ENCODE measurements at regions not wholly inside any gene's neighbourhood (a gene's known extent, or its start where the extent isn't known, plus 50 kb on each side); places are given as distances from the start of the nearest gene placed in this dataset.

GRCh38 chr22:25488244-25489020 is 76.0 kb upstream of the GRK3 start:
- Histone ChIP-seq H3K79me1 (replicated peaks; ENCODE audit: low read length, poor library complexity, severe bottlenecking) (no peaks in the 10 kb centered on the region), H3K14ac (ENCODE audit: low read length in 2 of 2) (no peak overlapping the region), H3K4me1 (ENCODE audit: control insufficient read depth, insufficient read depth, low read depth, low read length) (peaks cover 17% of the 10 kb centered on the region), H3K4ac (ENCODE audit: low read depth in 1 of 2, low read length in 2 of 2) (no peak overlapping the region), H3K27me3 (ENCODE audit: control insufficient read depth in 1 of 2, insufficient read depth in 1 of 2, low read length in 2 of 2) (peaks cover 0 to 46% of the 10 kb centered on the region in 2 experiments), H2AFZ (ENCODE audit: low read depth, low read length) (no peak overlapping the region), H2AK5ac (ENCODE audit: low read length, severe bottlenecking) (no peak overlapping the region), H2BK120ac (ENCODE audit: low read depth, low read length) (no peak overlapping the region), H3K36me3 (ENCODE audit: control insufficient read depth in 1 of 2, insufficient read depth in 2 of 2, low read depth in 1 of 2, low read length in 2 of 2) (peaks cover 7 to 23% of the 10 kb centered on the region in 2 experiments), H3K4me2 (ENCODE audit: low read length, poor library complexity, severe bottlenecking) (no peak overlapping the region), H3K9ac (ENCODE audit: low read length) (no peak overlapping the region), H4K91ac (ENCODE audit: low read length) (no peak overlapping the region), H3K23ac (ENCODE audit: low read length in 2 of 2) (no peak overlapping the region), H2BK12ac (ENCODE audit: low read length in 2 of 2) (no peak overlapping the region), H3K18ac (ENCODE audit: low read depth in 1 of 2, low read length in 2 of 2) (no peak overlapping the region), H2BK5ac (ENCODE audit: low read depth, low read length, poor library complexity, severe bottlenecking) (no peak overlapping the region), H3K27ac (ENCODE audit: low read length, poor library complexity, severe bottlenecking) (no peak overlapping the region), H3K9me3 (ENCODE audit: control insufficient read depth, low read length) (no peaks in the 10 kb centered on the region), H4K8ac (ENCODE audit: low read length) (no peak overlapping the region), H2BK15ac (ENCODE audit: low read depth, poor library complexity, severe bottlenecking) (peak overlapping the region; percentile 30), H3K4me3 (ENCODE audit: insufficient read depth in 1 of 2, low read depth in 1 of 2, low read length in 2 of 2) (no peak overlapping the region)
- WGBS: 11% methylated on average over 2 of the region's 3 CpGs
- peak; percentile 71 for DNase-seq

GRCh38 chr22:25489947-25490346 is 74.5 kb upstream of the GRK3 start:
- Histone ChIP-seq H3K23ac (ENCODE audit: low read length in 2 of 2) (no peak overlapping the region), H3K14ac (ENCODE audit: low read length in 2 of 2) (no peak overlapping the region), H3K9me3 (ENCODE audit: control insufficient read depth, low read length) (no peaks in the 10 kb centered on the region), H3K9ac (ENCODE audit: low read length) (no peak overlapping the region), H2BK15ac (ENCODE audit: low read depth, poor library complexity, severe bottlenecking) (no peak overlapping the region), H3K4me2 (ENCODE audit: low read length, poor library complexity, severe bottlenecking) (no peak overlapping the region), H3K4ac (ENCODE audit: low read depth in 1 of 2, low read length in 2 of 2) (no peak overlapping the region), H2BK120ac (ENCODE audit: low read depth, low read length) (no peak overlapping the region), H4K91ac (ENCODE audit: low read length) (no peak overlapping the region), H2AK5ac (ENCODE audit: low read length, severe bottlenecking) (no peak overlapping the region), H3K79me1 (replicated peaks; ENCODE audit: low read length, poor library complexity, severe bottlenecking) (no peaks in the 10 kb centered on the region), H2AFZ (ENCODE audit: low read depth, low read length) (no peak overlapping the region), H4K8ac (ENCODE audit: low read length) (no peak overlapping the region), H3K4me3 (ENCODE audit: insufficient read depth in 1 of 2, low read depth in 1 of 2, low read length in 2 of 2) (no peak overlapping the region), H2BK12ac (ENCODE audit: low read length in 2 of 2) (no peak overlapping the region), H2BK5ac (ENCODE audit: low read depth, low read length, poor library complexity, severe bottlenecking) (no peak overlapping the region), H3K36me3 (ENCODE audit: control insufficient read depth in 1 of 2, insufficient read depth in 2 of 2, low read depth in 1 of 2, low read length in 2 of 2) (peaks cover 0 to 12% of the 10 kb centered on the region in 2 experiments), H3K27ac (ENCODE audit: low read length, poor library complexity, severe bottlenecking) (no peak overlapping the region), H3K18ac (ENCODE audit: low read depth in 1 of 2, low read length in 2 of 2) (no peak overlapping the region), H3K4me1 (ENCODE audit: control insufficient read depth, insufficient read depth, low read depth, low read length) (peaks cover 17% of the 10 kb centered on the region), H3K27me3 (ENCODE audit: control insufficient read depth in 1 of 2, insufficient read depth in 1 of 2, low read length in 2 of 2) (peaks cover 0 to 49% of the 10 kb centered on the region in 2 experiments)
- WGBS: no CpG with 5 or more reads among the region's 1 CpG
- DNase-seq: no peak

DNA sequence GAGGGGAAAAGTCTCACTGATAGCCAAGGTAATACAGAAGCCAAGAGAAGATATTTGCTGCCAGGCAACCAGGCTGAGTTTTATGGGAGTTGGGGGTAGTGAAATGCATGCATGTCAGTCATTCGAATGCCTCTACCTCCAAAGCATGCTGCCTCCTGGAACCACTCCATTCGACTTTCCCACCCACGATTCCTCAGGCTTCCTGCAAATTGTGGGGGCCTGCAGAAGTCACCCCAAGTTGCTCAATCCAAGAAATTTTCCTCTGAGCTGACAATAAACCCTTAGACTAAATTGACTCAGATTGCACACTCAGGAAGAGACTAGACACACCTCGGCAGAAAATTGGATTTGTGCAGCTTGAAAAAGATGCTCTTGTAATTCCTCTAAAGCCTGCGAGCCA is 73.6 kb upstream of the GRK3 start:
- Histone ChIP-seq H2AFZ (ENCODE audit: low read depth, low read length) (no peak overlapping the region), H3K79me1 (replicated peaks; ENCODE audit: low read length, poor library complexity, severe bottlenecking) (no peaks in the 10 kb centered on the region), H3K9me3 (ENCODE audit: control insufficient read depth, low read length) (no peaks in the 10 kb centered on the region), H2BK15ac (ENCODE audit: low read depth, poor library complexity, severe bottlenecking) (no peak overlapping the region), H2AK5ac (ENCODE audit: low read length, severe bottlenecking) (no peak overlapping the region), H3K14ac (ENCODE audit: low read length in 2 of 2) (no peak overlapping the region), H3K27ac (ENCODE audit: low read length, poor library complexity, severe bottlenecking) (no peak overlapping the region), H3K27me3 (ENCODE audit: control insufficient read depth in 1 of 2, insufficient read depth in 1 of 2, low read length in 2 of 2) (peaks cover 0 to 54% of the 10 kb centered on the region in 2 experiments), H3K9ac (ENCODE audit: low read length) (no peak overlapping the region), H3K4me3 (ENCODE audit: insufficient read depth in 1 of 2, low read depth in 1 of 2, low read length in 2 of 2) (no peak overlapping the region), H4K91ac (ENCODE audit: low read length) (no peak overlapping the region), H2BK5ac (ENCODE audit: low read depth, low read length, poor library complexity, severe bottlenecking) (no peak overlapping the region), H4K8ac (ENCODE audit: low read length) (no peak overlapping the region), H2BK12ac (ENCODE audit: low read length in 2 of 2) (no peak overlapping the region), H2BK120ac (ENCODE audit: low read depth, low read length) (no peak overlapping the region), H3K4ac (ENCODE audit: low read depth in 1 of 2, low read length in 2 of 2) (no peak overlapping the region), H3K36me3 (ENCODE audit: control insufficient read depth in 1 of 2, insufficient read depth in 2 of 2, low read depth in 1 of 2, low read length in 2 of 2) (peaks cover 0 to 11% of the 10 kb centered on the region in 2 experiments), H3K4me1 (ENCODE audit: control insufficient read depth, insufficient read depth, low read depth, low read length) (peaks cover 15% of the 10 kb centered on the region), H3K18ac (ENCODE audit: low read depth in 1 of 2, low read length in 2 of 2) (no peak overlapping the region), H3K23ac (ENCODE audit: low read length in 2 of 2) (no peak overlapping the region), H3K4me2 (ENCODE audit: low read length, poor library complexity, severe bottlenecking) (no peak overlapping the region)
- WGBS: 96% methylated on average over 5 of the region's 5 CpGs
- no peak for DNase-seq

DNA sequence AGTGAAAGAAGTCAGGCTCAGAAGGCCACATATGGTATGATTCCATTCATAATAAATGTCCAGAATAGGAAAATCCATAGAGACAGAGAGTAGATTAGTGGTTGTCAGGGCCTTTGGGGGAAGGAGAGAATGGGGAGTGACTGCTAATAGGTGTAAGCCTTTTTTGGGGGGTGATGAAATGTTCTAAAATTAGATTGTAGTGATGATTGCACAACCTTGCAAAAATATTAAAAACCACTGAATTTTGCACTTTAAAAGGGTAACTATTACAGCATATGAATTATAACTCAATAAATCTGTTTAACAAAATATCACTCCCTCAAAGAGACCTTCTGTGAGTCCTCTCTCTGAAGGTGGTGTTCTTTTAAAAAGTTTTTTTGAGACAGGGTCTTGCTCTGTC is 72.3 kb upstream of the GRK3 start:
- Histone ChIP-seq H4K8ac (ENCODE audit: low read length) (no peak overlapping the region), H3K27me3 (ENCODE audit: control insufficient read depth in 1 of 2, insufficient read depth in 1 of 2, low read length in 2 of 2) (peaks cover 0 to 57% of the 10 kb centered on the region in 2 experiments), H3K9me3 (ENCODE audit: control insufficient read depth, low read length) (no peaks in the 10 kb centered on the region), H2BK5ac (ENCODE audit: low read depth, low read length, poor library complexity, severe bottlenecking) (no peak overlapping the region), H3K79me1 (replicated peaks; ENCODE audit: low read length, poor library complexity, severe bottlenecking) (no peaks in the 10 kb centered on the region), H3K4me3 (ENCODE audit: insufficient read depth in 1 of 2, low read depth in 1 of 2, low read length in 2 of 2) (no peak overlapping the region), H3K27ac (ENCODE audit: low read length, poor library complexity, severe bottlenecking) (no peak overlapping the region), H3K9ac (ENCODE audit: low read length) (no peak overlapping the region), H3K36me3 (ENCODE audit: control insufficient read depth in 1 of 2, insufficient read depth in 2 of 2, low read depth in 1 of 2, low read length in 2 of 2) (peaks cover 0 to 11% of the 10 kb centered on the region in 2 experiments), H2BK15ac (ENCODE audit: low read depth, poor library complexity, severe bottlenecking) (no peak overlapping the region), H3K4me2 (ENCODE audit: low read length, poor library complexity, severe bottlenecking) (no peak overlapping the region), H3K4ac (ENCODE audit: low read depth in 1 of 2, low read length in 2 of 2) (no peak overlapping the region), H2AK5ac (ENCODE audit: low read length, severe bottlenecking) (no peak overlapping the region), H4K91ac (ENCODE audit: low read length) (no peak overlapping the region), H2BK12ac (ENCODE audit: low read length in 2 of 2) (no peak overlapping the region), H3K18ac (ENCODE audit: low read depth in 1 of 2, low read length in 2 of 2) (no peak overlapping the region), H3K14ac (ENCODE audit: low read length in 2 of 2) (no peak overlapping the region), H3K4me1 (ENCODE audit: control insufficient read depth, insufficient read depth, low read depth, low read length) (peaks cover 10% of the 10 kb centered on the region), H3K23ac (ENCODE audit: low read length in 2 of 2) (no peak overlapping the region), H2BK120ac (ENCODE audit: low read depth, low read length) (no peak overlapping the region), H2AFZ (ENCODE audit: low read depth, low read length) (no peak overlapping the region)
- no peak for DNase-seq
